ENCODE measurements at regions not wholly inside any gene's neighbourhood (a gene's known extent, or its start where the extent isn't known, plus 50 kb on each side); places are given as distances from the start of the nearest gene placed in this dataset.

DNA sequence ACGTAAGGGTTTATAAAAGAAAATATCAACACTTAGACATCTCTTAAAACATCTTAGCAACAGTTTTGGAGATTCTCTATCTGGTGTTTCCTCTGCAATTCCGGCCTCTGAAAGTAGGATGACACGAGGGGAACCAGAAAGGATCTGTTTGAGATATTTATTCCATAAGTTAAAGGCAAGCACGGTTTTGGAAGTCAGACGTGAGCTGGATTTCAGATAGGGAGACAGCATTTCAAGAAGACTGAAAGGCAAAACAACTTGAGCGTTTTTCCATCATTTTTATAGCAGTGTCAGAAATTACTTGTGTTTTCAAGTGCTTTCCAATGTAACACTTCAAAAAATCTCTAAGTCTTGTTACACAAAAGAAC is 52.9 kb upstream of the BTN3A2 start:
- ChIA-PET CTCF (no interaction called here), POLR2A (interaction anchor here (0.5 kb wide), 1 partner anchor 1579 kb away, joined by 3 read pairs; no protein-coding TSS in a partner anchor)
- peaks cover 16% of the 10 kb centered on the region for H3K4me1 ChIP-seq
- peak overlapping the region; percentile 95 for H3K4me2 ChIP-seq
- FAIRE-seq (no peak), ATAC-seq (no peak), DNase-seq (ENCODE audit: low read depth in 1 of 2, low spot score in 1 of 2) (no peak)
- TF ChIP-seq FOSL2 (IDR thresholded peaks at IDR 0.05) = no peak
- TF ChIP-seq FOSL2 (CRISPR knock-in tag; IDR thresholded peaks at IDR 0.05) = no peak
- no peak for TF ChIP-seq FOXS1 (CRISPR knock-in tag; IDR thresholded peaks at IDR 0.05)
- no peak for TF ChIP-seq CHD4 (IDR thresholded peaks at IDR 0.05; ENCODE audit: borderline replicate concordance)
- TF ChIP-seq, protein P1, sequence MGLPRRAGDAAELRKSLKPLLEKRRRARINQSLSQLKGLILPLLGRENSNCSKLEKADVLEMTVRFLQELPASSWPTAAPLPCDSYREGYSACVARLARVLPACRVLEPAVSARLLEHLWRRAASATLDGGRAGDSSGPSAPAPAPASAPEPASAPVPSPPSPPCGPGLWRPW (IDR thresholded peaks at IDR 0.05) = no peak
- no peak for TF ChIP-seq SREBF2 (IDR thresholded peaks at IDR 0.05)
- TF ChIP-seq, protein P2, sequence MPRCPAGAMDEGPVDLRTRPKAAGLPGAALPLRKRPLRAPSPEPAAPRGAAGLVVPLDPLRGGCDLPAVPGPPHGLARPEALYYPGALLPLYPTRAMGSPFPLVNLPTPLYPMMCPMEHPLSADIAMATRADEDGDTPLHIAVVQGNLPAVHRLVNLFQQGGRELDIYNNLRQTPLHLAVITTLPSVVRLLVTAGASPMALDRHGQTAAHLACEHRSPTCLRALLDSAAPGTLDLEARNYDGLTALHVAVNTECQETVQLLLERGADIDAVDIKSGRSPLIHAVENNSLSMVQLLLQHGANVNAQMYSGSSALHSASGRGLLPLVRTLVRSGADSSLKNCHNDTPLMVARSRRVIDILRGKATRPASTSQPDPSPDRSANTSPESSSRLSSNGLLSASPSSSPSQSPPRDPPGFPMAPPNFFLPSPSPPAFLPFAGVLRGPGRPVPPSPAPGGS (IDR thresholded peaks at IDR 0.05) = no peak
- TF ChIP-seq EP300 (IDR thresholded peaks at IDR 0.05) = no peak
- TF ChIP-seq HEYL (CRISPR knock-in tag; IDR thresholded peaks at IDR 0.05) = no peak
- TF ChIP-seq NPAS2 (CRISPR knock-in tag; IDR thresholded peaks at IDR 0.05; ENCODE audit: borderline replicate concordance) = no peak
- TF ChIP-seq POLR2AphosphoS2 (conservative IDR thresholded peaks at IDR 0.05; ENCODE audit: low read length) = no peak
- no peak for TF ChIP-seq MAZ (IDR thresholded peaks at IDR 0.05; ENCODE audit: borderline replicate concordance, low read depth, low read length)
- TF ChIP-seq CBX8 (IDR thresholded peaks at IDR 0.05) = no peak
- no peak for TF ChIP-seq POLR2A (IDR thresholded peaks at IDR 0.05; ENCODE audit: low read length)
- TF ChIP-seq, protein P3, sequence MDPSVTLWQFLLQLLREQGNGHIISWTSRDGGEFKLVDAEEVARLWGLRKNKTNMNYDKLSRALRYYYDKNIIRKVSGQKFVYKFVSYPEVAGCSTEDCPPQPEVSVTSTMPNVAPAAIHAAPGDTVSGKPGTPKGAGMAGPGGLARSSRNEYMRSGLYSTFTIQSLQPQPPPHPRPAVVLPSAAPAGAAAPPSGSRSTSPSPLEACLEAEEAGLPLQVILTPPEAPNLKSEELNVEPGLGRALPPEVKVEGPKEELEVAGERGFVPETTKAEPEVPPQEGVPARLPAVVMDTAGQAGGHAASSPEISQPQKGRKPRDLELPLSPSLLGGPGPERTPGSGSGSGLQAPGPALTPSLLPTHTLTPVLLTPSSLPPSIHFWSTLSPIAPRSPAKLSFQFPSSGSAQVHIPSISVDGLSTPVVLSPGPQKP (IDR thresholded peaks at IDR 0.05; ENCODE audit: low read depth, low read length) = no peak
- no peak for TF ChIP-seq CBX2 (IDR thresholded peaks at IDR 0.05; ENCODE audit: borderline replicate concordance, low read depth)
- TF ChIP-seq MYC (IDR thresholded peaks at IDR 0.05; ENCODE audit: borderline replicate concordance, low read length) = no peak
- TF ChIP-seq PHF8 (IDR thresholded peaks at IDR 0.05; ENCODE audit: borderline replicate concordance, low read depth) = no peak
- TF ChIP-seq BHLHE40 (IDR thresholded peaks at IDR 0.05; ENCODE audit: low read depth, low read length) = no peak
- no peak for TF ChIP-seq RFX5 (IDR thresholded peaks at IDR 0.05)
- peak overlapping the region; percentile 54 to 76; a peak in 5 of 6 replicates for H3K27ac ChIP-seq
- H3K9me3 ChIP-seq = no peaks in the 10 kb centered on the region
- 14% methylated on average over 6 of the region's 6 CpGs for WGBS (ENCODE audit: missing lambda C conversion rate)
- H3K4me3 ChIP-seq = peak overlapping the region; percentile 69

DNA sequence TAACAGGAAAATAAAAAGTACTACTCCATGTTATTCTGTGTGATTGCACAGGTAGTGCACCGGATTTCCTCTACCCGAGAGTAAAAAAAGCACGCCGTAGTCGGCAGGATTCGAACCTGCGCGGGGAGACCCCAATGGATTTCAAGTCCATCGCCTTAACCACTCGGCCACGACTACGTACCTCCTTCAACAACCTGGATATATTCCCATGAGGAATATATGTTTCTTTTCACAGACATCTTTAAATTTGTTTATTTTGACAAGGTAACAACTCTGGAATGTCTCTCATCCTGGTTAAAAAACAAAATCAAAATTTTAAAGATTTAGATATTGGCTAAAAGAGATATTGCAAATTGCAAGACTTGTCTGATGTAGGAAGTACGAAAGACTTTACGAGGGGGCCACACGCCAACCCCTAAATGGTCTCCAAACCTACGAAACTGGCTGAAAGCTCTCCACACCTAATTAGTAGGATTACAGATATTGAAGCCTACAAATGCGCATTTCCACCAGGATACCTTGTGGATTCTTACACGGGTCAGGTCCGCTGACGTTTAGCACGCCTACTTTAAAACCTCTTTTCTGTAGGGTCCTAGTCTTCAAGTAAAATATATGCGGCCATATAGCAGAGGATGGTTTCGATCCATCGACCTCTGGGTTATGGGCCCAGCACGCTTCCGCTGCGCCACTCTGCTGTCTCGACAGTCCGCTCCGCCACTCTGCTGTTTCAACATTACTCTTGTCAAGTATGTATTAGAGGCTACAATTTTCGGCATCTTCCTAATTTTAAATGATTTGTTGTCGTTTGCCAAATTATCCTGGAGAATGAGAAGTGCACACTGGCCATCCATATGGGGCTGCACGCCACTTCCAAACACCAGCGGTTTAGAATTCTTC is 52.2 kb upstream of the BTN3A2 start:
- POLR2A ChIA-PET = interaction anchor here (0.5 to 1.2 kb wide), 3 partner anchors 28 to 1578 kb away, joined by 3 to 4 read pairs (median 3); a partner anchor contains a TSS
- DNase-seq (ENCODE audit: low read depth in 1 of 2, low spot score in 1 of 2) = peak in 1 of 2 experiments; percentile 91
- Histone ChIP-seq H3K4me1 (peaks cover 16% of the 10 kb centered on the region), H3K27ac (peak overlapping the region; percentile 54 to 76), H3K4me3 (peak overlapping the region; percentile 69), H3K4me2 (peak overlapping the region; percentile 95), H3K9me3 (no peaks in the 10 kb centered on the region)
- CTCF ChIA-PET = interaction anchor here (1.9 kb wide), 1 partner anchor 10 kb away, joined by 6 read pairs; no protein-coding TSS in a partner anchor
- TF ChIP-seq CEBPB (IDR thresholded peaks at IDR 0.05) = peak in 1 of 2 experiments; percentile 28; a peak in 1 of 4 replicates
- TF ChIP-seq, protein P4, sequence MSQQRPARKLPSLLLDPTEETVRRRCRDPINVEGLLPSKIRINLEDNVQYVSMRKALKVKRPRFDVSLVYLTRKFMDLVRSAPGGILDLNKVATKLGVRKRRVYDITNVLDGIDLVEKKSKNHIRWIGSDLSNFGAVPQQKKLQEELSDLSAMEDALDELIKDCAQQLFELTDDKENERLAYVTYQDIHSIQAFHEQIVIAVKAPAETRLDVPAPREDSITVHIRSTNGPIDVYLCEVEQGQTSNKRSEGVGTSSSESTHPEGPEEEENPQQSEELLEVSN (IDR thresholded peaks at IDR 0.05; ENCODE audit: borderline replicate concordance, low read depth) = 0 out of 2 replicates have a peak, but pooled peaks have one; percentile 11
- 0 out of 2 replicates have a peak, but pooled peaks have one; percentile 14 for TF ChIP-seq ZSCAN20 (CRISPR knock-in tag; IDR thresholded peaks at IDR 0.05)
- TF ChIP-seq, protein P2 (IDR thresholded peaks at IDR 0.05) = no peak
- peak in 1 of 2 experiments; percentile 64; a peak in 1 of 5 replicates for TF ChIP-seq JUN (IDR thresholded peaks at IDR 0.05)
- TF ChIP-seq, protein P5, sequence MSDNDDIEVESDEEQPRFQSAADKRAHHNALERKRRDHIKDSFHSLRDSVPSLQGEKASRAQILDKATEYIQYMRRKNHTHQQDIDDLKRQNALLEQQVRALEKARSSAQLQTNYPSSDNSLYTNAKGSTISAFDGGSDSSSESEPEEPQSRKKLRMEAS (IDR thresholded peaks at IDR 0.05) = peak; percentile 66
- no peak for TF ChIP-seq EHMT2 (IDR thresholded peaks at IDR 0.05; ENCODE audit: low read depth)
- TF ChIP-seq SMC3 (IDR thresholded peaks at IDR 0.05) = 0 out of 3 replicates have a peak, but pooled peaks have one; percentile 13
- 0 out of 2 replicates have a peak, but pooled peaks have one; percentile 27 for TF ChIP-seq CHD4 (IDR thresholded peaks at IDR 0.05; ENCODE audit: borderline replicate concordance)
- TF ChIP-seq SREBF2 (IDR thresholded peaks at IDR 0.05) = peak; percentile 65
- ATAC-seq = peak; percentile 81 to 82
- WGBS (ENCODE audit: missing lambda C conversion rate) = under 1% methylated on average over 34 of the region's 34 CpGs
- FAIRE-seq = no peak

All from A549 (cell line).